Progenitor cell of endocrine pancreas (in vitro differentiated cells): ENCODE measurements at regions not wholly inside any gene's neighbourhood (a gene's known extent, or its start where the extent isn't known, plus 50 kb on each side); places are given as distances from the start of the nearest gene placed in this dataset.
A peak's percentile ranks its signal among the peaks of the same experiment; 100 is the strongest.
"Not testable (repeated sequence)": the region's sequence is repeated elsewhere in the genome, so short reads cannot be mapped to it uniquely, and the experiment has no call there.

Experiments used
- DNase-seq: peaks from one replicate; pipeline ENCODE4 v3.0.0; 2021; ENCODE audit warnings: low spot score; ENCODE audit not compliant: unreplicated experiment
- H3K27ac Mint-ChIP-seq: 2 replicates; pipeline ENCODE4 v1.8.0; 2021; ENCODE audit warnings: mild to moderate bottlenecking, moderate library complexity, mixed read lengths
- H3K27me3 Mint-ChIP-seq: 2 replicates; pipeline ENCODE4 v1.8.0; 2021; ENCODE audit warnings: mixed read lengths
- H3K36me3 Mint-ChIP-seq: 2 replicates; pipeline ENCODE4 v1.8.0; 2022; ENCODE audit warnings: mixed read lengths; ENCODE audit not compliant: insufficient read depth
- H3K4me1 Mint-ChIP-seq: 2 replicates; pipeline ENCODE4 v1.8.0; 2021; ENCODE audit warnings: low read depth, mixed read lengths
- H3K4me3 Mint-ChIP-seq: 2 replicates; pipeline ENCODE4 v1.8.0; 2021; ENCODE audit warnings: low read depth, mild to moderate bottlenecking, moderate library complexity, mixed read lengths
- H3K9me3 Mint-ChIP-seq: 2 replicates; pipeline ENCODE4 v1.8.0; 2021; ENCODE audit warnings: low read depth, mixed read lengths
- CTCF ChIP-seq: fragments of 200-600 bp; sonication (generic); IDR thresholded peaks from one replicate; pipeline ENCODE4 v1.5.0; 2021; ENCODE audit warnings: antibody characterized with exemption, mild to moderate bottlenecking; ENCODE audit not compliant: unreplicated experiment

GRCh38 chr10:29730458-29730857 is 95.7 kb upstream of the SVIL start:
- DNase-seq: no peak
- peaks cover 16% of the 10 kb centered on the region for H3K36me3 Mint-ChIP-seq
- H3K4me1 Mint-ChIP-seq: peaks cover 43% of the 10 kb centered on the region
- H3K27ac Mint-ChIP-seq: no peak overlapping the region
- H3K4me3 Mint-ChIP-seq: no peak overlapping the region
- no peak for TF ChIP-seq CTCF
- no peaks in the 10 kb centered on the region for H3K9me3 Mint-ChIP-seq
- no peaks in the 10 kb centered on the region for H3K27me3 Mint-ChIP-seq

GRCh38 chr10:29728541-29729049 is 93.8 kb upstream of the SVIL start:
- H3K27me3 Mint-ChIP-seq: no peaks in the 10 kb centered on the region

GRCh38 chr10:29725927-29726326 is 91.2 kb upstream of the SVIL start:
- DNase-seq, H3K4me3 Mint-ChIP-seq, H3K27me3 Mint-ChIP-seq, H3K9me3 Mint-ChIP-seq, H3K27ac Mint-ChIP-seq: not testable (repeated sequence)
- H3K4me1 Mint-ChIP-seq: peaks cover 31% of the 10 kb centered on the region
- H3K36me3 Mint-ChIP-seq: peaks cover 28% of the 10 kb centered on the region

More at GRCh38 chr10:29728541-29729049, 93.8 kb upstream of the SVIL start:
- peak overlapping the region; percentile 85 for H3K27ac Mint-ChIP-seq
- H3K4me3 Mint-ChIP-seq: peak overlapping the region; percentile 12
- no peaks in the 10 kb centered on the region for H3K9me3 Mint-ChIP-seq
- H3K4me1 Mint-ChIP-seq: peaks cover 39% of the 10 kb centered on the region
- DNase-seq: no peak
- peaks cover 20% of the 10 kb centered on the region for H3K36me3 Mint-ChIP-seq
- no peak for TF ChIP-seq CTCF

DNA sequence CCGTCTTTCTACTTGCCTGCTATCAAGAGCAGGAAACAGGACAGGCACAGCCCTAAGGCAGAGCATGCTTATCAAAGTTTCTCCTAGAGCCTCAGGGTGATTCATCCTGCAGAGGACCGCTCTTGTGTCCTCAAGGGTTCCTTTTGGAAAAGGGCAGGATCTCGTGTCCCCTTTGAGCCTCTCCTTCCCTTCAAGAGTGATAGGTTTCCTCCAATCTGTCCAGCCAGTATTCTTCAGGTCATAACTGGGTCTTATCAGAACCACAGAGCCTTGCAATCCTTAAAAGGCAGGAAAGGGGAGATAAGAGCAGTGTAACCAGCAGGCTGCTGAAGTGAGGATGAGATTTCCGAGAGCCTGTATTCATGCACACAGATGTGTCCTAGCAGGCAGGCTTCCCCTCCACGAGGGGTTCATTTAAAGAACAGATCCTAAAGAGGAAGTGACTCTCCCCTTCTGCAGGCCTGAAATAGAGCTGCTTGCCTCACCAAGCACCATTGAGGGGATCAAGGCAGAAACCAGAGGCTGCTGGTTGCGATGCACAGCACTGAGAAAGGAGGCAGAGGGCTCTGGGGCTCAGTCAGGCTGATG is 90.5 kb upstream of the SVIL start:
- Mint-ChIP-seq H3K4me1 (peaks cover 28% of the 10 kb centered on the region), H3K4me3 (no peak overlapping the region), H3K27me3 (no peaks in the 10 kb centered on the region), H3K27ac (no peak overlapping the region), H3K36me3 (peaks cover 29% of the 10 kb centered on the region), H3K9me3 (peaks cover 4% of the 10 kb centered on the region)
- no peak for TF ChIP-seq CTCF
- DNase-seq: no peak

DNA sequence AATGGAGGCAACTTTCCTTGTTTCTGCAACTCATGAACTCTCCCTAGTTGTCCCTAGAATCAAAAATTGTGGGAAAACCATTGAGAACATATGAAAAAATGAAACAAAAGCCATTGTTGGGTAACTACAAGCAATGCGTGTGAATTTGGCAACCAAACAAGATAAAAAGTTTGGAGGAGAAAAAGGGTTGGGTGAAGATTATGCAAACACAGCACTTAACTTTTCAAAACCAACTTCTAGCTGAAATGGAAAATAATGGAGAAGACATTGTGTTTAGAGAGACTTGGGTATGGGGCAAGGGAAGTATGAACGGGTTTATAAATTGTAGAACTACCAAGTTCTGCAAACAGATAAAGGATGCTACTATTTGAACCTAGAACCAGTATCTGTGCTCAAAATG is 89.0 kb upstream of the SVIL start:
- Mint-ChIP-seq H3K36me3 (peaks cover 31% of the 10 kb centered on the region), H3K4me1 (peaks cover 23% of the 10 kb centered on the region), H3K27ac (no peak overlapping the region), H3K27me3 (no peaks in the 10 kb centered on the region), H3K4me3 (no peak overlapping the region), H3K9me3 (peaks cover 12% of the 10 kb centered on the region)
- no peak for TF ChIP-seq CTCF
- DNase-seq: no peak

- DNase-seq: no peak
- Mint-ChIP-seq H3K4me3 (no peak overlapping the region), H3K4me1 (peaks cover 13% of the 10 kb centered on the region), H3K27me3 (no peaks in the 10 kb centered on the region), H3K9me3 (peaks cover 14% of the 10 kb centered on the region), H3K36me3 (peaks cover 31% of the 10 kb centered on the region), H3K27ac (no peak overlapping the region)
- no peak for TF ChIP-seq CTCF
These were observed 88.0 kb upstream of the SVIL start for GRCh38 chr10:29722777-29723176.
